Bronchial epithelial cell (primary cell): ENCODE measurements at regions not wholly inside any gene's neighbourhood (a gene's known extent, or its start where the extent isn't known, plus 50 kb on each side); places are given as distances from the start of the nearest gene placed in this dataset.

Experiments
- DNase-seq: peaks from one replicate; pipeline ENCODE4 v3.0.0-alpha.2; 2010; ENCODE audit warnings: low read depth
- FAIRE-seq: peaks from 2 replicates; lab custom pipeline; 2011; peaks lifted over from hg19 to GRCh38; lab: Jason Lieb, UNC
- H3K27me3 ChIP-seq: 2 replicates; pipeline ENCODE4 v1.5.1; 2011; ENCODE audit warnings: low read length; ENCODE audit not compliant: control insufficient read depth, insufficient read depth
- H3K36me3 ChIP-seq: 2 replicates; pipeline ENCODE4 v1.5.1; 2011; ENCODE audit warnings: low read length; ENCODE audit not compliant: control insufficient read depth, insufficient read depth
- H3K4me3 ChIP-seq: 2 replicates; pipeline ENCODE4 v1.5.1; 2011; ENCODE audit warnings: mild to moderate bottlenecking, low read depth, low read length, control low read depth
- TF ChIP-seq, protein P1 (sequence below): IDR thresholded peaks from 2 replicates; pipeline ENCODE4 v1.5.1; 2011; ENCODE audit warnings: mild to moderate bottlenecking, moderate library complexity, low read length, control low read depth, inconsistent platforms; ENCODE audit not compliant: insufficient read depth, severe bottlenecking

DNA sequence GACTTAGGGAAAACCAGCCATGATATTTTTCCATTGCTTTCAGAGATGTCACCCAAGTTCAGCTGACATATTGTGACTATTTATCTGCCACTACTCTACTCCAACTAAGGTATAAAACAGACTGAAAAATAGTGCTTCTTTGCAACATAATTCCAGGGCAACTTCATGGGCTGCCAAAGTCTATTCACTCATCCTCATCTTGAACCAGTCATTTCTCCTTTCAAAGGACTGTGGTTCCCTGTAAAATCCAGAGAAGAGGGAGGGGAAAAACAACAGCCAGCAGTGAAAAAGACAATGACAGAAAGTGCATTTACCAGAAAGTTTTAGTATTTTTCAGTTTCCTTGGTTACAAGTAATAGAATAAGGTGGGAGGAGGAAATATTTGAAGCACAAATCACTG, 191.1 kb downstream of the EFHB start:
- FAIRE-seq (no peak), DNase-seq (no peak)
- H3K36me3 ChIP-seq = no peaks in the 10 kb centered on the region
- H3K4me3 ChIP-seq = no peak overlapping the region
- no peaks in the 10 kb centered on the region for H3K27me3 ChIP-seq
- TF ChIP-seq, protein P1, sequence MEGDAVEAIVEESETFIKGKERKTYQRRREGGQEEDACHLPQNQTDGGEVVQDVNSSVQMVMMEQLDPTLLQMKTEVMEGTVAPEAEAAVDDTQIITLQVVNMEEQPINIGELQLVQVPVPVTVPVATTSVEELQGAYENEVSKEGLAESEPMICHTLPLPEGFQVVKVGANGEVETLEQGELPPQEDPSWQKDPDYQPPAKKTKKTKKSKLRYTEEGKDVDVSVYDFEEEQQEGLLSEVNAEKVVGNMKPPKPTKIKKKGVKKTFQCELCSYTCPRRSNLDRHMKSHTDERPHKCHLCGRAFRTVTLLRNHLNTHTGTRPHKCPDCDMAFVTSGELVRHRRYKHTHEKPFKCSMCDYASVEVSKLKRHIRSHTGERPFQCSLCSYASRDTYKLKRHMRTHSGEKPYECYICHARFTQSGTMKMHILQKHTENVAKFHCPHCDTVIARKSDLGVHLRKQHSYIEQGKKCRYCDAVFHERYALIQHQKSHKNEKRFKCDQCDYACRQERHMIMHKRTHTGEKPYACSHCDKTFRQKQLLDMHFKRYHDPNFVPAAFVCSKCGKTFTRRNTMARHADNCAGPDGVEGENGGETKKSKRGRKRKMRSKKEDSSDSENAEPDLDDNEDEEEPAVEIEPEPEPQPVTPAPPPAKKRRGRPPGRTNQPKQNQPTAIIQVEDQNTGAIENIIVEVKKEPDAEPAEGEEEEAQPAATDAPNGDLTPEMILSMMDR = no peak

DNA sequence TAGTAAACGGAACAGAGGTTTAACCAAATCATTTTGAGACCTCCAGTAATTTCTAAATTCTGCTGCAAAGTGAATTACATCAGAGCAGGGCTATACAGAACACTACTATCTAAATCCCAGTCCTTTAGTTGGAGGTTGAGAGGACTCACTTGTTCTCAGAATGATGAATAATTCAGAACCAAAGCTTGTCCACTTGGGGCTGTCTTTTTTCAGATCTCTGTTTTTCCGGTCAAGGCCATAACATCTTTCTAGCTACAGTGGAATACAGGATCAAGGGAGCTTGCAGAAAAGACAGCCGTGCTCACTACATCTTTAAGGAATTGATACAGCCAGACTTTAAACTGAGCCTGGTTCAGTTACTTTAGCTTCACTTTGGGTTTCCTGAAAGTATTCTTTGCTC, 194.5 kb downstream of the EFHB start:
- peak; percentile 28 for FAIRE-seq
- H3K27me3 ChIP-seq = no peaks in the 10 kb centered on the region

DNA sequence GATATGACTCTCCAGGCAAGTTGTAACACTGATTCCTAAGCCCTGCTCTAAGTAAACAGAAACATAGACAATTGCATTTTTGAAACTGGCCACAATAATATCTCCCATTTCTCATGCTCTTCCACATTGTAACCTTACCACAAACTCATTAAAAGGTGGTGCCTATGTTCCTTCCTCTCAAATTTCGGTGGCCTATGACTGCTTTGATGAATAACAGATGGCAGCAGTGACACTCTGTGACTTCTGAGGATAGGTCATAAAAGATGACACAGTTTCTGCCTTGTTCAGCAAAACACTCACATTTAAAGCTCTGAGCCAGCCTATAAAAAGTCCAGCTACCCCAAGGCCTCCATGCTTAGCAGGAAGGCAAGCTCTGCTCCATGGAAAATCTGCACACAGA, 195.2 kb downstream of the EFHB start:
- FAIRE-seq = no peak
- Histone ChIP-seq H3K27me3 (no peaks in the 10 kb centered on the region), H3K4me3 (no peak overlapping the region), H3K36me3 (no peaks in the 10 kb centered on the region)
- TF ChIP-seq, protein P1 = no peak
- DNase-seq = peak; percentile 75

More for the DNA sequence above, 194.5 kb downstream of the EFHB start:
- H3K36me3 ChIP-seq = no peaks in the 10 kb centered on the region
- DNase-seq = no peak
- no peak overlapping the region for H3K4me3 ChIP-seq
- TF ChIP-seq, protein P1 = no peak

DNA sequence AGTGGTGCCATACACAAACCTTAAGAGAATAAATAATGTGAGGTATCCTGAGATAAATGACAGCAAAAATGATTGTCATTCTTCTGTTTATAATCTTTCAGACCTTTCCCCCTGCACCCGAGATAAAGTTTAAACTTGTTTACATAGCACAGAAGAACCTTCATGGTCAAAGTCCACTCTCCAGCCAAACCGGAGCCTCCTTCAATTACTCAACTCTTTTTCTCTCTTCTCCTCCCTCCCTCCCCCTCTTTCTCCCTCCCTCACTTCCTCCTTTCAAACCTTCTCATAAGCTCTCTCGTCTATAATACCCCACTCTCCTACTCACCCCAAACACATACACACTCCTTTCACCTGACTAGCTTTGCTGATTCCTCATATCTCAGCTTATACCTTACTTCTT, 198.9 kb downstream of the EFHB start:
- Histone ChIP-seq H3K4me3 (no peak overlapping the region), H3K27me3 (no peaks in the 10 kb centered on the region), H3K36me3 (no peaks in the 10 kb centered on the region)
- TF ChIP-seq, protein P1 = no peak
- DNase-seq = no peak
- FAIRE-seq = no peak

DNA sequence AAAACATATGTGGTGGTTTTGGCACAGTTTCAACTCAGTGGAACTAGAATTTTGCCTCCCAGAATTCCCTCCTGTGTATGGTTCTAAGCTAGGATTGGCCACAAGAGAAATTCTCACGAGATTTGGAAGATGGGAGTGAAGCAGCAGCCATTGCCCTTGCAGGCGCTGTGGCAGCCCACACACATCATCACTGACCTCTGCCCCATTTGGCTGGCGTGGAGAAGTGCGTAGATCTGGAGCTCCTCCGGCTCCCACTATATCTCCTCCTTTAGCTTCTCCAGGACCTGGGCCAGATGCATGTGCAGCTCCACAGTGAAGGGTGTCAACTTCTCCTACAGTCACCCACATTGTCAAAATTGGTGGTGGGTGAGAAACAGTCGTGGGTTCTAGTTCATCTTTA, 199.6 kb downstream of the EFHB start:
- Histone ChIP-seq H3K27me3 (no peaks in the 10 kb centered on the region), H3K4me3 (no peak overlapping the region), H3K36me3 (no peaks in the 10 kb centered on the region)
- FAIRE-seq (no peak), DNase-seq (no peak)
- TF ChIP-seq, protein P1 = no peak

DNA sequence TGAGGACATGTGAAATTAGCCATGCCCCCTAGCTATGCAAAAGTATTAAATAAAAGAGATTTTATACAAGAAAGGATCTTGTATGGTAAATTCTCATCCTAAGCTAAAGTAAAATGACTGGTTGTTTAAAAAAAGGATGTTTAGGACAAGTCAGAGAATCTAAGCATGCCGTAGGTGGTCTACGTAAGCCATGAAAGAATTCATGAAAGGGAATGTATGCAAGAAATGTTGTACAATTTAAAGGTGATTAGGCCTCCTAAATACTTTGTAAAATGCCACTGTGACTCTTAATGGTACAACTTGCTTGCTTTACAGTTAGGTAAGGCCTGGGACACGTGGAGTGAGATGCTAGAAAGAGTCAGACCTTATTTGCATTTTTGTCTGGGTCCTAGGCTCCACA, 209.0 kb downstream of the EFHB start:
- FAIRE-seq (no peak), DNase-seq (no peak)
- Histone ChIP-seq H3K27me3 (no peaks in the 10 kb centered on the region), H3K36me3 (no peaks in the 10 kb centered on the region), H3K4me3 (no peak overlapping the region)
- TF ChIP-seq, protein P1 = no peak
